Testis (tissue), 2 donors: ENCODE measurements at regions not wholly inside any gene's neighbourhood (a gene's known extent, or its start where the extent isn't known, plus 50 kb on each side); places are given as distances from the start of the nearest gene placed in this dataset.

Experiments used
- POLR2A ChIP-seq: fragments of 450-650 bp; IDR thresholded peaks from one replicate; pipeline ENCODE4 v1.6.1; 2017; ENCODE audit warnings: antibody characterized with exemption, mild to moderate bottlenecking, moderate library complexity
- TF ChIP-seq, protein P1 (sequence below), 3 experiments: fragments of 450-650 bp in 2 of 3; fragments of 200-600 bp in 1 of 3; sonication (generic) in 1 of 3; IDR thresholded peaks; one replicate each; pipeline ENCODE4 v1.5.1; 2016 to 2019; ENCODE audit warnings: antibody characterized with exemption in 3 of 3, mild to moderate bottlenecking in 2 of 3, moderate library complexity in 1 of 3

GRCh38 chr13:54016542-54016941 is 987.9 kb downstream of the OLFM4 start:
- TF ChIP-seq, protein P1, sequence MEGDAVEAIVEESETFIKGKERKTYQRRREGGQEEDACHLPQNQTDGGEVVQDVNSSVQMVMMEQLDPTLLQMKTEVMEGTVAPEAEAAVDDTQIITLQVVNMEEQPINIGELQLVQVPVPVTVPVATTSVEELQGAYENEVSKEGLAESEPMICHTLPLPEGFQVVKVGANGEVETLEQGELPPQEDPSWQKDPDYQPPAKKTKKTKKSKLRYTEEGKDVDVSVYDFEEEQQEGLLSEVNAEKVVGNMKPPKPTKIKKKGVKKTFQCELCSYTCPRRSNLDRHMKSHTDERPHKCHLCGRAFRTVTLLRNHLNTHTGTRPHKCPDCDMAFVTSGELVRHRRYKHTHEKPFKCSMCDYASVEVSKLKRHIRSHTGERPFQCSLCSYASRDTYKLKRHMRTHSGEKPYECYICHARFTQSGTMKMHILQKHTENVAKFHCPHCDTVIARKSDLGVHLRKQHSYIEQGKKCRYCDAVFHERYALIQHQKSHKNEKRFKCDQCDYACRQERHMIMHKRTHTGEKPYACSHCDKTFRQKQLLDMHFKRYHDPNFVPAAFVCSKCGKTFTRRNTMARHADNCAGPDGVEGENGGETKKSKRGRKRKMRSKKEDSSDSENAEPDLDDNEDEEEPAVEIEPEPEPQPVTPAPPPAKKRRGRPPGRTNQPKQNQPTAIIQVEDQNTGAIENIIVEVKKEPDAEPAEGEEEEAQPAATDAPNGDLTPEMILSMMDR (IDR thresholded peaks at IDR 0.05): no peak
- TF ChIP-seq POLR2A: no peak
